PC-3 (cell line): ENCODE measurements at regions not wholly inside any gene's neighbourhood (a gene's known extent, or its start where the extent isn't known, plus 50 kb on each side); places are given as distances from the start of the nearest gene placed in this dataset.

Experiments used
- EZH2 ChIP-seq: fragments of 300-600 bp; sonication (generic); IDR thresholded peaks from one replicate; pipeline ENCODE4 v1.6.1; 2017; ENCODE audit warnings: antibody characterized with exemption, mild to moderate bottlenecking, low read length; ENCODE audit not compliant: unreplicated experiment
- EZH2phosphoT487 ChIP-seq: fragments of 300-600 bp; sonication (generic); IDR thresholded peaks from 2 replicates; pipeline ENCODE4 v1.6.1; 2018; ENCODE audit warnings: mild to moderate bottlenecking, antibody characterized with exemption, low read length, borderline replicate concordance
- TF ChIP-seq, protein P1 (sequence below): fragments of 300-600 bp; sonication (generic); conservative IDR thresholded peaks from 2 replicates; pipeline ENCODE4 v1.5.1; 2017; ENCODE audit warnings: antibody characterized with exemption, low read depth, mild to moderate bottlenecking, low read length

GRCh38 chr4:154916068-154916467 is 135.0 kb downstream of the RBM46 start:
- TF ChIP-seq EZH2 (no peak), EZH2phosphoT487 (no peak)
- TF ChIP-seq, protein P1, sequence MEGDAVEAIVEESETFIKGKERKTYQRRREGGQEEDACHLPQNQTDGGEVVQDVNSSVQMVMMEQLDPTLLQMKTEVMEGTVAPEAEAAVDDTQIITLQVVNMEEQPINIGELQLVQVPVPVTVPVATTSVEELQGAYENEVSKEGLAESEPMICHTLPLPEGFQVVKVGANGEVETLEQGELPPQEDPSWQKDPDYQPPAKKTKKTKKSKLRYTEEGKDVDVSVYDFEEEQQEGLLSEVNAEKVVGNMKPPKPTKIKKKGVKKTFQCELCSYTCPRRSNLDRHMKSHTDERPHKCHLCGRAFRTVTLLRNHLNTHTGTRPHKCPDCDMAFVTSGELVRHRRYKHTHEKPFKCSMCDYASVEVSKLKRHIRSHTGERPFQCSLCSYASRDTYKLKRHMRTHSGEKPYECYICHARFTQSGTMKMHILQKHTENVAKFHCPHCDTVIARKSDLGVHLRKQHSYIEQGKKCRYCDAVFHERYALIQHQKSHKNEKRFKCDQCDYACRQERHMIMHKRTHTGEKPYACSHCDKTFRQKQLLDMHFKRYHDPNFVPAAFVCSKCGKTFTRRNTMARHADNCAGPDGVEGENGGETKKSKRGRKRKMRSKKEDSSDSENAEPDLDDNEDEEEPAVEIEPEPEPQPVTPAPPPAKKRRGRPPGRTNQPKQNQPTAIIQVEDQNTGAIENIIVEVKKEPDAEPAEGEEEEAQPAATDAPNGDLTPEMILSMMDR: no peak
